MM.1S (cell line): ENCODE measurements at regions not wholly inside any gene's neighbourhood (a gene's known extent, or its start where the extent isn't known, plus 50 kb on each side); places are given as distances from the start of the nearest gene placed in this dataset.

Experiments used
- EZH2 ChIP-seq: fragments of 300-600 bp; sonication (generic); optimal IDR thresholded peaks from 2 replicates; pipeline ENCODE3; 2017; ENCODE audit warnings: low read depth, mild to moderate bottlenecking, antibody characterized with exemption, low read length, mixed read lengths
- EZH2phosphoT487 ChIP-seq: fragments of 300-600 bp; sonication (generic); IDR thresholded peaks from 2 replicates; pipeline ENCODE4 v1.6.1; 2018; ENCODE audit warnings: antibody characterized with exemption, low read length
- TF ChIP-seq, protein P1 (sequence below): fragments of 300-600 bp; sonication (generic); IDR thresholded peaks from 2 replicates; pipeline ENCODE4 v1.5.1; 2016; ENCODE audit warnings: antibody characterized with exemption, low read length, mixed read lengths

DNA sequence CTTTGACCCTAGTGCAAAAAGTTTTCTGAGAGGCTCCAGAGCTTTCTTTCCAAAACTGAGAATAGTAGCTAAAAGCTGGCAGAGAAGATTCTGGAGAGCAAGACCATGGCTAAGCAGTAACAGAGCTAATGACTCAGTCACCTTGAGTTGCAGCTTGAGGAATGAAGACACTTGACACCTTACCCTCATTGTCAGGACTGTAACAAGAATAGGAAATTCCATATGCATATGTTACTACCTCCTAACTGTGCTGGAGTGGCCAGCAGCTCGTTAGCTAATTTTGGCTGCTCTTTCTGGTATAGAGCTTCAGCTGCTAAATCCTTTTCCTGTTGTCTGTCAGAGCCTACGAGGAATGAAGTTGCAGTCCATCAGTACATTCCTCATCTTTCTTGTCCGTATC, 68.6 kb upstream of the LHCGR start:
- TF ChIP-seq EZH2 (no peak), EZH2phosphoT487 (no peak)
- TF ChIP-seq, protein P1, sequence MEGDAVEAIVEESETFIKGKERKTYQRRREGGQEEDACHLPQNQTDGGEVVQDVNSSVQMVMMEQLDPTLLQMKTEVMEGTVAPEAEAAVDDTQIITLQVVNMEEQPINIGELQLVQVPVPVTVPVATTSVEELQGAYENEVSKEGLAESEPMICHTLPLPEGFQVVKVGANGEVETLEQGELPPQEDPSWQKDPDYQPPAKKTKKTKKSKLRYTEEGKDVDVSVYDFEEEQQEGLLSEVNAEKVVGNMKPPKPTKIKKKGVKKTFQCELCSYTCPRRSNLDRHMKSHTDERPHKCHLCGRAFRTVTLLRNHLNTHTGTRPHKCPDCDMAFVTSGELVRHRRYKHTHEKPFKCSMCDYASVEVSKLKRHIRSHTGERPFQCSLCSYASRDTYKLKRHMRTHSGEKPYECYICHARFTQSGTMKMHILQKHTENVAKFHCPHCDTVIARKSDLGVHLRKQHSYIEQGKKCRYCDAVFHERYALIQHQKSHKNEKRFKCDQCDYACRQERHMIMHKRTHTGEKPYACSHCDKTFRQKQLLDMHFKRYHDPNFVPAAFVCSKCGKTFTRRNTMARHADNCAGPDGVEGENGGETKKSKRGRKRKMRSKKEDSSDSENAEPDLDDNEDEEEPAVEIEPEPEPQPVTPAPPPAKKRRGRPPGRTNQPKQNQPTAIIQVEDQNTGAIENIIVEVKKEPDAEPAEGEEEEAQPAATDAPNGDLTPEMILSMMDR, result no peak
